ENCODE measurements at regions not wholly inside any gene's neighbourhood (a gene's known extent, or its start where the extent isn't known, plus 50 kb on each side); places are given as distances from the start of the nearest gene placed in this dataset.
A peak's percentile ranks its signal among the peaks of the same experiment; 100 is the strongest.

- no peak overlapping the region for H2AFZ ChIP-seq (ENCODE audit: low read depth, low read length)
- no peaks in the 10 kb centered on the region for H4K20me1 ChIP-seq (replicated peaks; ENCODE audit: control insufficient read depth, extremely low read depth, insufficient read depth, low read length)
- DNase-seq (ENCODE audit: low read depth, low spot score) (peak; percentile 8), FAIRE-seq (no peak)
- no peak overlapping the region for H3K9ac ChIP-seq (replicated peaks; ENCODE audit: extremely low read depth, insufficient read depth, low read length)
- intact Hi-C loops (cut with micrococcal nuclease) (no loop called here), dilution Hi-C loops (cut with MboI; ENCODE audit: extremely low pct_ligation_motif_present, low sequenced_read_pairs) (no loop called here)
- no peak overlapping the region for H3K27ac ChIP-seq (ENCODE audit: insufficient read depth, low read depth, low read length)
- no TSS peak for BruUV-seq (replicated peaks)
- TF ChIP-seq EZH2 (IDR thresholded peaks at IDR 0.05; ENCODE audit: borderline replicate concordance, low read depth, low read length, severe bottlenecking) (no peak), GATA2 (IDR thresholded peaks at IDR 0.05; ENCODE audit: insufficient read depth, insufficient read length, low read depth, low read length) (no peak)
- H3K4me2 ChIP-seq (ENCODE audit: insufficient read depth, low read length) = no peak overlapping the region
- no peaks in the 10 kb centered on the region for H3K4me1 ChIP-seq (ENCODE audit: control insufficient read depth, extremely low read depth, insufficient read depth, low read length)
- no peaks in the 10 kb centered on the region for H3K36me3 ChIP-seq (ENCODE audit: control insufficient read depth in 2 of 2, extremely low read depth in 1 of 2, insufficient read depth in 2 of 2, low read length in 2 of 2)
- POLR2A ChIA-PET = no interaction called here
- CTCF ChIA-PET = interaction anchor here (1.5 kb wide), 1 partner anchor 10 kb away, joined by 4 read pairs; no protein-coding TSS in a partner anchor
- no peaks in the 10 kb centered on the region for H3K27me3 ChIP-seq (ENCODE audit: control insufficient read depth in 2 of 2, insufficient read depth in 2 of 2, low read length in 2 of 2)
- no peak overlapping the region for H3K4me3 ChIP-seq (replicated peaks in 1 of 3; ENCODE audit: insufficient read depth in 1 of 3, low read depth in 1 of 3, low read length in 3 of 3)
- H3K79me2 ChIP-seq (ENCODE audit: control insufficient read depth, insufficient read depth, low read length) = no peaks in the 10 kb centered on the region
- no peaks in the 10 kb centered on the region for H3K9me1 ChIP-seq (replicated peaks; ENCODE audit: control insufficient read depth, extremely low read depth, insufficient read depth, low read length)
- H3K9me3 ChIP-seq (replicated peaks; ENCODE audit: control insufficient read depth, insufficient read depth, low read length) = no peaks in the 10 kb centered on the region
Observed at GRCh38 chr12:89960011-89960507, 251.4 kb upstream of the ATP2B1 start.

- Histone ChIP-seq H3K4me3 (replicated peaks in 1 of 3; ENCODE audit: insufficient read depth in 1 of 3, low read depth in 1 of 3, low read length in 3 of 3) (no peak overlapping the region), H3K27ac (ENCODE audit: insufficient read depth, low read depth, low read length) (no peak overlapping the region), H3K36me3 (ENCODE audit: control insufficient read depth in 2 of 2, extremely low read depth in 1 of 2, insufficient read depth in 2 of 2, low read length in 2 of 2) (no peaks in the 10 kb centered on the region), H3K4me2 (ENCODE audit: insufficient read depth, low read length) (no peak overlapping the region), H2AFZ (ENCODE audit: low read depth, low read length) (no peak overlapping the region), H3K27me3 (ENCODE audit: control insufficient read depth in 2 of 2, insufficient read depth in 2 of 2, low read length in 2 of 2) (no peaks in the 10 kb centered on the region), H3K9me3 (replicated peaks; ENCODE audit: control insufficient read depth, insufficient read depth, low read length) (no peaks in the 10 kb centered on the region), H3K9ac (replicated peaks; ENCODE audit: extremely low read depth, insufficient read depth, low read length) (no peak overlapping the region), H4K20me1 (replicated peaks; ENCODE audit: control insufficient read depth, extremely low read depth, insufficient read depth, low read length) (no peaks in the 10 kb centered on the region), H3K9me1 (replicated peaks; ENCODE audit: control insufficient read depth, extremely low read depth, insufficient read depth, low read length) (no peaks in the 10 kb centered on the region), H3K79me2 (ENCODE audit: control insufficient read depth, insufficient read depth, low read length) (no peaks in the 10 kb centered on the region), H3K4me1 (ENCODE audit: control insufficient read depth, extremely low read depth, insufficient read depth, low read length) (no peaks in the 10 kb centered on the region)
- dilution Hi-C loops (cut with MboI; ENCODE audit: extremely low pct_ligation_motif_present, low sequenced_read_pairs) (no loop called here), intact Hi-C loops (cut with micrococcal nuclease) (no loop called here)
- CTCF ChIA-PET = no interaction called here
- no TSS peak for BruUV-seq (replicated peaks)
- FAIRE-seq (no peak), DNase-seq (ENCODE audit: low read depth, low spot score) (no peak)
- TF ChIP-seq GATA2 (IDR thresholded peaks at IDR 0.05; ENCODE audit: insufficient read depth, insufficient read length, low read depth, low read length) = no peak
- no peak for TF ChIP-seq CTCF (IDR thresholded peaks at IDR 0.05; ENCODE audit: extremely low read depth in 1 of 2, insufficient read depth in 1 of 2, low read depth in 1 of 2, low read length in 2 of 2)
- TF ChIP-seq MYC (IDR thresholded peaks at IDR 0.05; ENCODE audit: low read depth, low read length) = no peak
- no peak for TF ChIP-seq POLR2A (IDR thresholded peaks at IDR 0.05; ENCODE audit: low read depth, low read length)
- no peak for TF ChIP-seq FOS (IDR thresholded peaks at IDR 0.05; ENCODE audit: borderline replicate concordance, insufficient read depth, low read length)
- no peak for TF ChIP-seq EZH2 (IDR thresholded peaks at IDR 0.05; ENCODE audit: borderline replicate concordance, low read depth, low read length, severe bottlenecking)
- no peak for TF ChIP-seq POLR2AphosphoS5 (IDR thresholded peaks at IDR 0.05; ENCODE audit: insufficient read depth, low read depth, low read length)
- no peak for TF ChIP-seq MAX (IDR thresholded peaks at IDR 0.05; ENCODE audit: insufficient read depth, insufficient read length)
- no peak for TF ChIP-seq JUN (IDR thresholded peaks at IDR 0.05; ENCODE audit: borderline replicate concordance, insufficient read depth, insufficient read length, low read depth)
- POLR2A ChIA-PET = no interaction called here
Observed at GRCh38 chr12:89959179-89959578, 250.5 kb upstream of the ATP2B1 start.
